ENCODE measurements at regions not wholly inside any gene's neighbourhood (a gene's known extent, or its start where the extent isn't known, plus 50 kb on each side); places are given as distances from the start of the nearest gene placed in this dataset.
"Not testable (repeated sequence)": the region's sequence is repeated elsewhere in the genome, so short reads cannot be mapped to it uniquely, and the experiment has no call there.

GRCh38 chr9:73434826-73435225 lies 283.2 kb downstream of the ANXA1 start:
- no peaks in the 10 kb centered on the region for H3K4me1 Mint-ChIP-seq
- no peak for TF ChIP-seq CTCF (conservative IDR thresholded peaks at IDR 0.05)
- H3K27ac Mint-ChIP-seq (ENCODE audit: unreplicated experiment): no peak overlapping the region
- DNase-seq (ENCODE audit: low read depth, low spot score): no peak
- H3K27me3 Mint-ChIP-seq (ENCODE audit: low read depth): no peaks in the 10 kb centered on the region
- H3K9me3 Mint-ChIP-seq: peaks cover 3% of the 10 kb centered on the region
- H3K36me3 Mint-ChIP-seq (ENCODE audit: low read depth): no peaks in the 10 kb centered on the region
- no peak overlapping the region for H3K4me3 Mint-ChIP-seq

- Mint-ChIP-seq H3K36me3 (ENCODE audit: low read depth) (no peaks in the 10 kb centered on the region), H3K9me3 (peaks cover 7% of the 10 kb centered on the region), H3K27ac (ENCODE audit: unreplicated experiment) (no peak overlapping the region), H3K27me3 (ENCODE audit: low read depth) (no peaks in the 10 kb centered on the region), H3K4me3 (no peak overlapping the region), H3K4me1 (no peaks in the 10 kb centered on the region)
- no peak for DNase-seq (ENCODE audit: low read depth, low spot score)
- TF ChIP-seq CTCF (conservative IDR thresholded peaks at IDR 0.05): no peak
Measured at GRCh38 chr9:73437758-73438157, 286.1 kb downstream of the ANXA1 start.

GRCh38 chr9:73439839-73440238 lies 288.2 kb downstream of the ANXA1 start:
- not testable (repeated sequence) for H3K27ac Mint-ChIP-seq (ENCODE audit: unreplicated experiment); H3K4me3 Mint-ChIP-seq; H3K27me3 Mint-ChIP-seq (ENCODE audit: low read depth); H3K36me3 Mint-ChIP-seq (ENCODE audit: low read depth); DNase-seq (ENCODE audit: low read depth, low spot score); H3K9me3 Mint-ChIP-seq; H3K4me1 Mint-ChIP-seq

GRCh38 chr9:73441223-73441622 lies 289.6 kb downstream of the ANXA1 start:
- H3K36me3 Mint-ChIP-seq (ENCODE audit: low read depth): no peaks in the 10 kb centered on the region
- H3K9me3 Mint-ChIP-seq: peaks cover 7% of the 10 kb centered on the region
- no peak overlapping the region for H3K27ac Mint-ChIP-seq (ENCODE audit: unreplicated experiment)
- no peaks in the 10 kb centered on the region for H3K27me3 Mint-ChIP-seq (ENCODE audit: low read depth)
- no peak for DNase-seq (ENCODE audit: low read depth, low spot score)
- H3K4me3 Mint-ChIP-seq: no peak overlapping the region
- peaks cover 4% of the 10 kb centered on the region for H3K4me1 Mint-ChIP-seq
- TF ChIP-seq CTCF (conservative IDR thresholded peaks at IDR 0.05): no peak

GRCh38 chr9:73441890-73442818 lies 290.5 kb downstream of the ANXA1 start:
- H3K4me3 Mint-ChIP-seq: no peak overlapping the region
- H3K36me3 Mint-ChIP-seq (ENCODE audit: low read depth): no peaks in the 10 kb centered on the region
- peaks cover 7% of the 10 kb centered on the region for H3K9me3 Mint-ChIP-seq
- no peak for TF ChIP-seq CTCF (conservative IDR thresholded peaks at IDR 0.05)
- DNase-seq (ENCODE audit: low read depth, low spot score): no peak
- no peak overlapping the region for H3K27ac Mint-ChIP-seq (ENCODE audit: unreplicated experiment)
- H3K27me3 Mint-ChIP-seq (ENCODE audit: low read depth): no peaks in the 10 kb centered on the region
- peaks cover 4% of the 10 kb centered on the region for H3K4me1 Mint-ChIP-seq

GRCh38 chr9:73444821-73445220 lies 293.2 kb downstream of the ANXA1 start:
- no peaks in the 10 kb centered on the region for H3K27me3 Mint-ChIP-seq (ENCODE audit: low read depth)
- H3K9me3 Mint-ChIP-seq: peaks cover 4% of the 10 kb centered on the region
- no peak for TF ChIP-seq CTCF (conservative IDR thresholded peaks at IDR 0.05)
- DNase-seq (ENCODE audit: low read depth, low spot score): no peak
- no peak overlapping the region for H3K27ac Mint-ChIP-seq (ENCODE audit: unreplicated experiment)
- H3K4me3 Mint-ChIP-seq: no peak overlapping the region
- no peaks in the 10 kb centered on the region for H3K36me3 Mint-ChIP-seq (ENCODE audit: low read depth)
- peaks cover 4% of the 10 kb centered on the region for H3K4me1 Mint-ChIP-seq

- H3K27me3 Mint-ChIP-seq (ENCODE audit: low read depth); DNase-seq (ENCODE audit: low read depth, low spot score); H3K4me1 Mint-ChIP-seq; H3K9me3 Mint-ChIP-seq; H3K36me3 Mint-ChIP-seq (ENCODE audit: low read depth); H3K4me3 Mint-ChIP-seq; H3K27ac Mint-ChIP-seq (ENCODE audit: unreplicated experiment): not testable (repeated sequence)
Measured at GRCh38 chr9:73445384-73445783, 293.7 kb downstream of the ANXA1 start.

Data from neural crest cell (in vitro differentiated cells).